AG09319 (cell line): ENCODE measurements at regions not wholly inside any gene's neighbourhood (a gene's known extent, or its start where the extent isn't known, plus 50 kb on each side); places are given as distances from the start of the nearest gene placed in this dataset.

Experiments used
- DNase-seq: peaks from one replicate; pipeline ENCODE4 v3.0.0-alpha.2; 2010; ENCODE audit warnings: low read depth; ENCODE audit errors: extremely low read depth
- CTCF ChIP-seq: IDR thresholded peaks from 2 replicates; pipeline ENCODE4 v1.5.1; 2011; ENCODE audit warnings: low read depth, mild to moderate bottlenecking, inconsistent platforms, low read length, moderate library complexity

- no peak for DNase-seq
- TF ChIP-seq CTCF = no peak
These were observed 168.8 kb upstream of the ST8SIA2 start for GRCh38 chr15:92224843-92225242.

GRCh38 chr15:92226020-92226612, 167.6 kb upstream of the ST8SIA2 start:
- peak; percentile 54 for TF ChIP-seq CTCF
- DNase-seq = no peak

- no peak for DNase-seq
- no peak for TF ChIP-seq CTCF
These were observed 164.9 kb upstream of the ST8SIA2 start for GRCh38 chr15:92228830-92229229.

- no peak for DNase-seq
- TF ChIP-seq CTCF = no peak
These were observed 162.2 kb upstream of the ST8SIA2 start for GRCh38 chr15:92231461-92231860.

- no peak for DNase-seq
- no peak for TF ChIP-seq CTCF
These were observed 161.4 kb upstream of the ST8SIA2 start for GRCh38 chr15:92232317-92232716.

GRCh38 chr15:92232876-92233275, 160.8 kb upstream of the ST8SIA2 start:
- no peak for TF ChIP-seq CTCF
- no peak for DNase-seq

- DNase-seq = no peak
- no peak for TF ChIP-seq CTCF
These were observed 150.5 kb upstream of the ST8SIA2 start for GRCh38 chr15:92243227-92243626.
